ENCODE measurements at regions not wholly inside any gene's neighbourhood (a gene's known extent, or its start where the extent isn't known, plus 50 kb on each side); places are given as distances from the start of the nearest gene placed in this dataset.

DNA sequence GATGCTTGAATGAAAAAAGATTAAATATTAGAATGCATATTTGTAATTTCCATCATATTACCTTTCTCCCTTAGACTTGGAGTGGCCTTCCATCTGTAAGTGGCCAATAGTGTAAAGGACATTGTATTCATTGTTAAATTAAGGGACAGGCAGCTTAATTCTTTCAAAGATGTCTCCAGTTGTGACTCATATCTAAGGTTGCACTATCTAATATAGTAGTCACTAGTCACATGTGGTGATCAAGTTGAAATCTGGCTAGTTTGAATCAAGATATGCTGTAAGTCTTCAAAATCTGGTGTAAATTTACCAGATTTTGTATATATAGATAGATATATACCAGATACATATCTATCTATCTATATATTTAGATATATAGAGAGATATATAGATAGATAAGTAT, 52.4 kb upstream of the AGPS start:
- no peaks in the 10 kb centered on the region for H3K79me1 ChIP-seq (ENCODE audit: low read depth, low read length)
- H2BK15ac ChIP-seq (ENCODE audit: low read length), result no peak overlapping the region
- H2BK12ac ChIP-seq (ENCODE audit: low read depth, low read length), result no peak overlapping the region
- no peaks in the 10 kb centered on the region for H3K9me3 ChIP-seq (ENCODE audit: insufficient read depth in 2 of 2, low read depth in 1 of 2, low read length in 1 of 2)
- no peak overlapping the region for H2BK20ac ChIP-seq (ENCODE audit: low read length)
- no peak overlapping the region for H2BK120ac ChIP-seq (replicated peaks; ENCODE audit: low read depth, low read length)
- no peak for TF ChIP-seq CHD1 (IDR thresholded peaks at IDR 0.05; ENCODE audit: low read depth, low read length)
- TF ChIP-seq RXRA (IDR thresholded peaks at IDR 0.05; ENCODE audit: insufficient read depth, low read depth, low read length), result no peak
- no peak for TF ChIP-seq TAF7 (optimal IDR thresholded peaks at IDR 0.05; ENCODE audit: borderline replicate concordance, low read depth, low read length)
- TF ChIP-seq MAX (IDR thresholded peaks at IDR 0.05), result no peak
- no peak for TF ChIP-seq CTBP2 (IDR thresholded peaks at IDR 0.05; ENCODE audit: borderline replicate concordance, insufficient read depth, insufficient read length, low read length)
- TF ChIP-seq POLR2AphosphoS5 (IDR thresholded peaks at IDR 0.05; ENCODE audit: low read depth, low read length), result no peak
- no peak for TF ChIP-seq RFX5 (IDR thresholded peaks at IDR 0.05; ENCODE audit: borderline replicate concordance, low read depth, low read length)
- TF ChIP-seq TEAD4 (IDR thresholded peaks at IDR 0.05; ENCODE audit: low read depth, low read length), result no peak
- TF ChIP-seq KDM5A (IDR thresholded peaks at IDR 0.05; ENCODE audit: low read length), result no peak
- no peak for TF ChIP-seq SIN3A (conservative IDR thresholded peaks at IDR 0.05 in 1 of 2, IDR thresholded peaks at IDR 0.05 in 1 of 2; ENCODE audit: low read depth in 1 of 2, low read length in 2 of 2)
- TF ChIP-seq CREB1 (IDR thresholded peaks at IDR 0.05), result no peak
- no peak for TF ChIP-seq GABPA (IDR thresholded peaks at IDR 0.05; ENCODE audit: borderline replicate concordance, insufficient read depth, low read length)
- no peak for TF ChIP-seq RNF2 (IDR thresholded peaks at IDR 0.05; ENCODE audit: borderline replicate concordance, low read depth, low read length, missing control alignments, poor library complexity, severe bottlenecking)
- no peak for TF ChIP-seq EGR1 (IDR thresholded peaks at IDR 0.05; ENCODE audit: borderline replicate concordance, low read depth, low read length)
- DNase-seq (ENCODE audit: low read depth in 1 of 2, low spot score in 2 of 2), result no peak
- H3K27ac ChIP-seq (ENCODE audit: low read depth, low read length), result no peak overlapping the region
- H3K4ac ChIP-seq (replicated peaks; ENCODE audit: insufficient read length, low read depth, low read length), result no peak overlapping the region
- no peaks in the 10 kb centered on the region for H3K36me3 ChIP-seq (ENCODE audit: control insufficient read depth in 2 of 4, insufficient read depth in 4 of 4, low read length in 3 of 4)
- FAIRE-seq, result no peak
- H3K4me1 ChIP-seq (replicated peaks in 1 of 4; ENCODE audit: control insufficient read depth in 3 of 4, insufficient read depth in 4 of 4, low read length in 3 of 4), result no peaks in the 10 kb centered on the region
- H3K79me2 ChIP-seq (ENCODE audit: control insufficient read depth in 1 of 2, insufficient read depth in 2 of 2, low read length in 2 of 2), result no peaks in the 10 kb centered on the region
- H3K4me3 ChIP-seq (ENCODE audit: extremely low read depth in 1 of 4, insufficient read depth in 2 of 4, low read depth in 3 of 4, low read length in 4 of 4), result no peak overlapping the region
- no peak overlapping the region for H4K91ac ChIP-seq (replicated peaks; ENCODE audit: insufficient read length, low read length)
- H3K23ac ChIP-seq (ENCODE audit: insufficient read length), result no peak overlapping the region
- no peaks in the 10 kb centered on the region for H3K27me3 ChIP-seq (replicated peaks in 1 of 4; ENCODE audit: control insufficient read depth in 3 of 4, extremely low read depth in 1 of 4, insufficient read depth in 3 of 4, low read length in 3 of 4)
- no peak overlapping the region for H2BK5ac ChIP-seq (ENCODE audit: low read depth, low read length)
- no peak overlapping the region for H4K5ac ChIP-seq (ENCODE audit: insufficient read length, low read depth, low read length)
- H3K56ac ChIP-seq (replicated peaks; ENCODE audit: insufficient read length, low read depth, low read length), result no peak overlapping the region
- no peak overlapping the region for H2AFZ ChIP-seq (ENCODE audit: low read length)
- H2AK5ac ChIP-seq (ENCODE audit: low read depth, low read length), result no peak overlapping the region
- H3K14ac ChIP-seq (ENCODE audit: insufficient read length), result no peak overlapping the region
- H3K9ac ChIP-seq (replicated peaks in 1 of 4; ENCODE audit: extremely low read depth in 1 of 4, low read depth in 3 of 4, low read length in 3 of 4), result no peak overlapping the region
- no peaks in the 10 kb centered on the region for H3K23me2 ChIP-seq (ENCODE audit: low read depth, low read length)
- POLR2A ChIA-PET (ENCODE audit: partially characterized antibody), result no interaction called here
- H3K4me2 ChIP-seq (ENCODE audit: insufficient read depth in 1 of 2, low read depth in 2 of 2, low read length in 2 of 2), result no peak overlapping the region
- CTCF ChIA-PET (ENCODE audit: partially characterized antibody), result interaction anchor here (1.0 to 7.7 kb wide), 3 partner anchors 76 to 423 kb away, joined by 3 to 88 read pairs (median 3); no protein-coding TSS in a partner anchor
- H4K8ac ChIP-seq (ENCODE audit: extremely low read depth, insufficient read depth, low read length), result no peak overlapping the region
- no peaks in the 10 kb centered on the region for H4K20me1 ChIP-seq (replicated peaks in 1 of 2; ENCODE audit: control insufficient read depth in 1 of 2, insufficient read depth in 2 of 2, low read length in 2 of 2)
- H3K18ac ChIP-seq (ENCODE audit: extremely low read depth, low read length), result no peak overlapping the region
